WERI-Rb-1 (cell line): ENCODE measurements at regions not wholly inside any gene's neighbourhood (a gene's known extent, or its start where the extent isn't known, plus 50 kb on each side); places are given as distances from the start of the nearest gene placed in this dataset.
"Not testable (repeated sequence)": the region's sequence is repeated elsewhere in the genome, so short reads cannot be mapped to it uniquely, and the experiment has no call there.

ENCODE experiments used
- DNase-seq: peaks from one replicate; pipeline ENCODE4 v3.0.0-alpha.2; 2020
- H3K27ac ChIP-seq: fragments of 250-450 bp; sonication (Bioruptor Pico); 2 replicates; pipeline ENCODE4 v1.5.1; 2020; ENCODE audit warnings: mild to moderate bottlenecking, moderate library complexity
- H3K27me3 ChIP-seq: fragments of 250-450 bp; sonication (Bioruptor Pico); 2 replicates; pipeline ENCODE4 v1.5.1; 2021; ENCODE audit warnings: mild to moderate bottlenecking, low read depth, moderate library complexity; ENCODE audit not compliant: insufficient read depth, severe bottlenecking
- H3K36me3 ChIP-seq: fragments of 250-450 bp; sonication (Bioruptor Pico); 2 replicates; pipeline ENCODE4 v1.5.1; 2020; ENCODE audit warnings: mild to moderate bottlenecking, moderate library complexity
- H3K4me3 ChIP-seq: 2 replicates; pipeline ENCODE4 v1.5.1; 2011; ENCODE audit warnings: low read depth, mild to moderate bottlenecking, control low read depth, low read length
- H3K9me3 ChIP-seq: fragments of 250-450 bp; sonication (Bioruptor Pico); 2 replicates; pipeline ENCODE4 v1.5.1; 2021; ENCODE audit warnings: mild to moderate bottlenecking, moderate library complexity; ENCODE audit not compliant: severe bottlenecking
- CTCF ChIP-seq: IDR thresholded peaks from 2 replicates; pipeline ENCODE4 v1.5.1; 2011; ENCODE audit warnings: low read depth, mild to moderate bottlenecking, control low read depth, inconsistent platforms, low read length

GRCh38 chr13:80695841-80696240 lies 354.9 kb upstream of the SPRY2 start:
- H3K4me3 ChIP-seq, result no peak overlapping the region
- no peaks in the 10 kb centered on the region for H3K9me3 ChIP-seq
- H3K27me3 ChIP-seq, result no peaks in the 10 kb centered on the region
- no peaks in the 10 kb centered on the region for H3K36me3 ChIP-seq
- DNase-seq, result no peak
- H3K27ac ChIP-seq, result no peak overlapping the region
- no peak for TF ChIP-seq CTCF

- H3K27me3 ChIP-seq, DNase-seq, H3K4me3 ChIP-seq, H3K27ac ChIP-seq, H3K36me3 ChIP-seq, H3K9me3 ChIP-seq: not testable (repeated sequence)
Observed at GRCh38 chr13:80691814-80692213, 350.9 kb upstream of the SPRY2 start.

GRCh38 chr13:80690208-80690607 lies 349.3 kb upstream of the SPRY2 start:
- Histone ChIP-seq H3K27me3 (no peaks in the 10 kb centered on the region), H3K27ac (no peak overlapping the region)
- TF ChIP-seq CTCF, result no peak

GRCh38 chr13:80688593-80688992 lies 347.7 kb upstream of the SPRY2 start:
- Histone ChIP-seq H3K27ac (no peak overlapping the region), H3K9me3 (no peaks in the 10 kb centered on the region), H3K36me3 (no peaks in the 10 kb centered on the region), H3K27me3 (no peaks in the 10 kb centered on the region), H3K4me3 (no peak overlapping the region)
- DNase-seq, result no peak
- TF ChIP-seq CTCF, result no peak

More at GRCh38 chr13:80690208-80690607, 349.3 kb upstream of the SPRY2 start:
- Histone ChIP-seq H3K9me3 (no peaks in the 10 kb centered on the region), H3K36me3 (no peaks in the 10 kb centered on the region), H3K4me3 (no peak overlapping the region)
- peak; percentile 31 for DNase-seq

- Histone ChIP-seq H3K27me3 (no peaks in the 10 kb centered on the region), H3K36me3 (no peaks in the 10 kb centered on the region), H3K27ac (no peak overlapping the region), H3K9me3 (no peaks in the 10 kb centered on the region), H3K4me3 (no peak overlapping the region)
- no peak for TF ChIP-seq CTCF
- no peak for DNase-seq
Observed at GRCh38 chr13:80685942-80686341, 345.0 kb upstream of the SPRY2 start.

GRCh38 chr13:80684217-80684991 lies 343.5 kb upstream of the SPRY2 start:
- no peaks in the 10 kb centered on the region for H3K27me3 ChIP-seq
- no peak overlapping the region for H3K27ac ChIP-seq
- TF ChIP-seq CTCF, result no peak
- no peak overlapping the region for H3K4me3 ChIP-seq
- no peaks in the 10 kb centered on the region for H3K36me3 ChIP-seq
- DNase-seq, result no peak
- no peaks in the 10 kb centered on the region for H3K9me3 ChIP-seq
